CD8-positive, alpha-beta memory T cell (primary cell): ENCODE measurements at regions not wholly inside any gene's neighbourhood (a gene's known extent, or its start where the extent isn't known, plus 50 kb on each side); places are given as distances from the start of the nearest gene placed in this dataset.
A peak's percentile ranks its signal among the peaks of the same experiment; 100 is the strongest.

Experiments
- CTCF ChIA-PET: fragments of 350-600 bp; sonication (Branson Sonifier 250); formaldehyde crosslinking; loops from one replicate; lab custom pipeline; 2021; ENCODE audit warnings: antibody characterized with exemption; lab: Charles Lee
- POLR2A ChIA-PET: fragments of 350-600 bp; sonication (Branson Sonifier 250); formaldehyde crosslinking; loops from one replicate; lab custom pipeline; 2021; ENCODE audit warnings: antibody characterized with exemption; lab: Charles Lee
- DNase-seq, 5 donors: peaks; one replicate each; pipeline versions ENCODE4 v3.0.0 to v3.0.0-alpha.2; 2020 to 2022; ENCODE audit warnings: mixed read lengths in 1 of 5
- H3K27ac ChIP-seq: one replicate; pipeline ENCODE4 v1.7.0; 2013; ENCODE audit warnings: low read depth, mild to moderate bottlenecking, low read length, moderate library complexity
- H3K27me3 ChIP-seq: 2 replicates; pipeline ENCODE4 v1.7.0; 2013; ENCODE audit warnings: low read length, mild to moderate bottlenecking; ENCODE audit not compliant: insufficient read depth, poor library complexity, severe bottlenecking
- H3K36me3 ChIP-seq: 2 replicates; pipeline ENCODE4 v1.7.0; 2013; ENCODE audit warnings: mild to moderate bottlenecking, low read length, moderate library complexity; ENCODE audit not compliant: insufficient read depth
- H3K4me1 ChIP-seq: 2 replicates; pipeline ENCODE4 v1.7.0; 2013; ENCODE audit warnings: mild to moderate bottlenecking, low read length, moderate library complexity; ENCODE audit not compliant: insufficient read depth
- H3K4me3 ChIP-seq: 2 replicates; pipeline ENCODE4 v1.7.0; 2013; ENCODE audit warnings: mild to moderate bottlenecking, low read length
- H3K9me3 ChIP-seq: 2 replicates; pipeline ENCODE4 v1.7.0; 2013; ENCODE audit warnings: mild to moderate bottlenecking, low read length
- H3K27ac Mint-ChIP-seq, 8 donors: one replicate each; pipeline ENCODE4 v1.8.0; 2020 to 2021; ENCODE audit warnings: mixed read lengths in 8 of 8, mild to moderate bottlenecking in 6 of 8, inconsistent platforms in 3 of 8, moderate library complexity in 3 of 8
- H3K27me3 Mint-ChIP-seq, 2 donors: one replicate each; pipeline ENCODE4 v1.8.0; 2020 to 2021; ENCODE audit warnings: mixed read lengths in 2 of 2, mild to moderate bottlenecking in 1 of 2, moderate library complexity in 1 of 2
- H3K36me3 Mint-ChIP-seq, 3 donors: one replicate each; pipeline ENCODE4 v1.8.0; 2020 to 2021; ENCODE audit warnings: mixed read lengths in 3 of 3, inconsistent platforms in 1 of 3, mild to moderate bottlenecking in 1 of 3
- H3K4me1 Mint-ChIP-seq, 3 donors: one replicate each; pipeline ENCODE4 v1.8.0; 2020 to 2021; ENCODE audit warnings: mixed read lengths in 3 of 3, inconsistent platforms in 1 of 3, mild to moderate bottlenecking in 1 of 3
- H3K4me3 Mint-ChIP-seq, 7 donors: one replicate each; pipeline ENCODE4 v1.8.0; 2020 to 2021; ENCODE audit warnings: mixed read lengths in 7 of 7, mild to moderate bottlenecking in 6 of 7, moderate library complexity in 4 of 7, inconsistent platforms in 2 of 7
- H3K9me3 Mint-ChIP-seq, 5 donors: one replicate each; pipeline ENCODE4 v1.8.0; 2020 to 2022; ENCODE audit warnings: mixed read lengths in 5 of 5, mild to moderate bottlenecking in 3 of 5, moderate library complexity in 2 of 5, inconsistent platforms in 1 of 5

DNA sequence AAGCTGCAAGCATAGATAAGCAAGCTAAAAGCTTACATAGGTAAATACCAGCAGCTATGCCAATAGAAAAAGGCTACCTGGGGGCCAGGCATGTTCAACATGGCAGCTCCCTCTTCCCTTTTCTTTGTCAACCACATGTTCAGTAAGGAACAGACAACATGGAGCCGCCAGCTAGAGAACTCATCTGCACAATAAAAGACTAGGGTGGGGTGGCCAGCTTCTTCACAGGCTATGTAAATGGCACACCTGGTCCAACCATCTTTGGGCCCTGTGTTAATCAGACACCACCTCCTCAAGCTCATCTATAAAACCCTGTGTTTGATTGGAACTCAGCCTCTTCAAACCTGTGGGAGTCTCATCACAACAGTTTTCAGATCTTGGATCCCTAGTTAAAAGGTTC, 129.7 kb upstream of the TMPO start:
- CTCF ChIA-PET: interaction anchor here (1.5 kb wide), 1 partner anchor 11 kb away, joined by 5 read pairs; no protein-coding TSS in a partner anchor
- H3K4me3 ChIP-seq: no peak overlapping the region
- DNase-seq: no peak

DNA sequence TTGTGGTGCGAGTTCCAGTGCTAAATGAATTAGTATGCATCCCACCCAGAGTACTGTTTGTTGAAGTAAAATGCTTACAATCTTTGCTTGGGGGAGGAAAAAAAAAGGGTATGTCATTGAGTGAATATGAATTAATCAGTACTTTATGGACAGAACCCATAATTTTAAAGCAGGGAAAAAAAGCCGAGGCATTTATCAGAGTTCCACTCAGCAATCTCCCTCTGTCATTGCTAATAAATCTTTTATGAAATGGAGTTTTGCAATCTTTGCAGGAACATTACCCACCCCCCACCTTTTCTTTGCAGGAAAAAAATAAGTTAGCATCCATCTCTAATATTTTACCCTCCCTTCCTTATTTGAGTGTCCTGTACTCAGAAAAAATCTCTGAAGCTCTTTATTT, 127.9 kb upstream of the TMPO start:
- Mint-ChIP-seq H3K27me3 (peaks cover 7 to 20% of the 10 kb centered on the region in 2 donors), H3K4me3 (no peak overlapping the region), H3K4me1 (no peaks in the 10 kb centered on the region), H3K36me3 (no peaks in the 10 kb centered on the region), H3K9me3 (no peaks in the 10 kb centered on the region), H3K27ac (no peak overlapping the region)
- Histone ChIP-seq H3K27me3 (peaks cover 3% of the 10 kb centered on the region), H3K9me3 (no peaks in the 10 kb centered on the region), H3K4me3 (no peak overlapping the region), H3K27ac (no peak overlapping the region), H3K36me3 (no peaks in the 10 kb centered on the region), H3K4me1 (no peaks in the 10 kb centered on the region)
- CTCF ChIA-PET: interaction anchor here (1.6 kb wide), 1 partner anchor 10 kb away, joined by 9 read pairs; no protein-coding TSS in a partner anchor
- no peak for DNase-seq
- POLR2A ChIA-PET: no interaction called here

More for the DNA sequence above, 129.7 kb upstream of the TMPO start:
- no peaks in the 10 kb centered on the region for H3K9me3 Mint-ChIP-seq
- H3K27me3 Mint-ChIP-seq: peaks cover 6 to 21% of the 10 kb centered on the region in 2 donors
- H3K4me3 Mint-ChIP-seq: no peak overlapping the region
- Histone ChIP-seq H3K27me3 (peaks cover 3% of the 10 kb centered on the region), H3K9me3 (no peaks in the 10 kb centered on the region), H3K36me3 (no peaks in the 10 kb centered on the region), H3K27ac (no peak overlapping the region), H3K4me1 (no peaks in the 10 kb centered on the region)
- no peak overlapping the region for H3K27ac Mint-ChIP-seq
- POLR2A ChIA-PET: no interaction called here
- H3K4me1 Mint-ChIP-seq: no peaks in the 10 kb centered on the region
- no peaks in the 10 kb centered on the region for H3K36me3 Mint-ChIP-seq

- Mint-ChIP-seq H3K27me3 (peaks cover 6 to 20% of the 10 kb centered on the region in 2 donors), H3K9me3 (no peaks in the 10 kb centered on the region), H3K36me3 (peaks cover 0 to 1% (median 0%) of the 10 kb centered on the region in 3 donors), H3K4me3 (no peak overlapping the region), H3K27ac (no peak overlapping the region), H3K4me1 (no peaks in the 10 kb centered on the region)
- ChIA-PET POLR2A (no interaction called here), CTCF (interaction anchor here (1.6 kb wide), 1 partner anchor 9 kb away, joined by 9 read pairs; no protein-coding TSS in a partner anchor)
- H3K27ac ChIP-seq: no peak overlapping the region
- H3K36me3 ChIP-seq: no peaks in the 10 kb centered on the region
- no peak overlapping the region for H3K4me3 ChIP-seq
- no peaks in the 10 kb centered on the region for H3K9me3 ChIP-seq
- peaks cover 3% of the 10 kb centered on the region for H3K27me3 ChIP-seq
- no peak for DNase-seq
- no peaks in the 10 kb centered on the region for H3K4me1 ChIP-seq
Measured at GRCh38 chr12:98388126-98388525, 127.3 kb upstream of the TMPO start.

DNA sequence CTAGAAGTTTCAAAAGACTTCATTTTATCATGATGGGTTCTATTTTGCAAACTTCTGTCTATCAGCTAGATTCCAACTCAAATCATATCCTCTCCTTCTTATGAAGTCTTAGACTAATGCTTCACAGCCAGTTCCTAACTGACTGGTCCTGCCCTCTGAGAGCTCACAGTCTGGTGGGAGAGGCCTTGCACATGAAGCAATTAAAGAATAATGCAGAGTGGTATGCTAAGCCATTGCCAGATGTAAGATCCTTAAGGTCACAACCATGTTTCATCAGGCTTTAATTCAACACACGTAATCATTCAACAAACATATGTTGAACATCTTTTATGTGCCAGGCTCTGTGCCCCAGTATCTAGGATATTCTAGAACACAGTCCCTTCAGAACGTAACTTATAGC, 125.8 kb upstream of the TMPO start:
- H3K4me3 Mint-ChIP-seq: no peak overlapping the region
- CTCF ChIA-PET: no interaction called here
- H3K4me1 Mint-ChIP-seq: no peaks in the 10 kb centered on the region

GRCh38 chr12:98397323-98398105, 117.9 kb upstream of the TMPO start:
- POLR2A ChIA-PET: no interaction called here

More for the DNA sequence above, 125.8 kb upstream of the TMPO start:
- no peak for DNase-seq
- Mint-ChIP-seq H3K36me3 (peaks cover 0 to 1% (median 0%) of the 10 kb centered on the region in 3 donors), H3K9me3 (no peaks in the 10 kb centered on the region), H3K27me3 (peaks cover 4 to 20% of the 10 kb centered on the region in 2 donors), H3K27ac (no peak overlapping the region)
- H3K4me1 ChIP-seq: no peaks in the 10 kb centered on the region
- no peak overlapping the region for H3K27ac ChIP-seq
- no peaks in the 10 kb centered on the region for H3K36me3 ChIP-seq
- peaks cover 3% of the 10 kb centered on the region for H3K27me3 ChIP-seq
- POLR2A ChIA-PET: no interaction called here
- H3K4me3 ChIP-seq: no peak overlapping the region
- H3K9me3 ChIP-seq: no peaks in the 10 kb centered on the region

GRCh38 chr12:98399532-98399931, 115.9 kb upstream of the TMPO start:
- Mint-ChIP-seq H3K36me3 (no peaks in the 10 kb centered on the region), H3K9me3 (no peaks in the 10 kb centered on the region), H3K27ac (peak overlapping the region in 7 of 8 donors; percentile 0 to 89 (median 47)), H3K4me1 (peaks cover 24 to 29% (median 29%) of the 10 kb centered on the region in 3 donors), H3K4me3 (peak overlapping the region in 6 of 7 donors; percentile 22 to 66 (median 41)), H3K27me3 (peaks cover 0 to 2% of the 10 kb centered on the region in 2 donors)
- POLR2A ChIA-PET: no interaction called here
- Histone ChIP-seq H3K4me1 (peaks cover 7% of the 10 kb centered on the region), H3K4me3 (no peak overlapping the region), H3K27me3 (no peaks in the 10 kb centered on the region), H3K9me3 (no peaks in the 10 kb centered on the region), H3K36me3 (no peaks in the 10 kb centered on the region), H3K27ac (no peak overlapping the region)
- CTCF ChIA-PET: interaction anchor here (1.8 to 3.4 kb wide), 2 partner anchors 25 to 1250 kb away, joined by 6 to 14 read pairs; no protein-coding TSS in a partner anchor
- peak in 4 of 5 donors; percentile 30 to 62 (median 36) for DNase-seq

More at GRCh38 chr12:98397323-98398105, 117.9 kb upstream of the TMPO start:
- Histone ChIP-seq H3K27me3 (no peaks in the 10 kb centered on the region), H3K27ac (no peak overlapping the region), H3K4me3 (peak overlapping the region; percentile 57), H3K4me1 (peaks cover 7% of the 10 kb centered on the region), H3K36me3 (no peaks in the 10 kb centered on the region), H3K9me3 (no peaks in the 10 kb centered on the region)
- H3K4me1 Mint-ChIP-seq: peaks cover 24 to 29% (median 29%) of the 10 kb centered on the region in 3 donors
- H3K27ac Mint-ChIP-seq: peak overlapping the region; percentile 6 to 96 (median 86)
- H3K4me3 Mint-ChIP-seq: peak overlapping the region; percentile 54 to 91 (median 87)
- H3K9me3 Mint-ChIP-seq: no peaks in the 10 kb centered on the region
- CTCF ChIA-PET: interaction anchor here (0.9 to 3.4 kb wide), 11 partner anchors 9 to 1820 kb away, joined by 3 to 14 read pairs (median 5); no protein-coding TSS in a partner anchor
- no peaks in the 10 kb centered on the region for H3K27me3 Mint-ChIP-seq
- H3K36me3 Mint-ChIP-seq: peaks cover 0 to 1% (median 0%) of the 10 kb centered on the region in 3 donors
- peak; percentile 68 to 88 (median 70) for DNase-seq

DNA sequence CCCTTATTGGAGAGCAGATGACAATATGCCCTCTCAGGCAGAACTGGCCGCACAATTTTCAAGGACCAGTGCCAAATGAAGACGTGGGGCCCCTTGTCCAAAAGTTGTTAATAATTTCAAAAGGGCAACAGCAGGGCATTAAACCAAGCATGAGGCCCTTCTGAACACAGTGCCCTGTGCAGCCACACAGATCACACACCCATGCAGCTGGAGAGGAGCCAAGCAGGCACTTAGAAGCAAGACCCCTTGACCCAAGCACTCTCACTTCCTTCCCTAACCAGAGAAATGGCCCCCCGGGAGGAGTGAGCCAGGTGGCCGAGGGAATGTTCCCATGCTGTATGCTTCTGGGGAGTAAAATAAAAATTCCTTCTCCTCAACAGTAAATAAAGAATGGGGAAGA, 114.0 kb upstream of the TMPO start:
- Mint-ChIP-seq H3K4me3 (no peak overlapping the region), H3K36me3 (no peaks in the 10 kb centered on the region), H3K4me1 (peaks cover 32 to 46% (median 38%) of the 10 kb centered on the region in 3 donors), H3K27me3 (peaks cover 0 to 2% of the 10 kb centered on the region in 2 donors), H3K27ac (no peak overlapping the region), H3K9me3 (no peaks in the 10 kb centered on the region)
- ChIA-PET POLR2A (no interaction called here), CTCF (no interaction called here)
- Histone ChIP-seq H3K4me1 (peaks cover 7% of the 10 kb centered on the region), H3K27ac (no peak overlapping the region), H3K36me3 (no peaks in the 10 kb centered on the region), H3K9me3 (no peaks in the 10 kb centered on the region), H3K27me3 (no peaks in the 10 kb centered on the region), H3K4me3 (no peak overlapping the region)
- no peak for DNase-seq

GRCh38 chr12:98402091-98402490, 113.3 kb upstream of the TMPO start:
- no peaks in the 10 kb centered on the region for H3K36me3 ChIP-seq
- no peak overlapping the region for H3K4me3 ChIP-seq
- H3K36me3 Mint-ChIP-seq: no peaks in the 10 kb centered on the region
- CTCF ChIA-PET: no interaction called here
- POLR2A ChIA-PET: no interaction called here
- no peak for DNase-seq
- no peaks in the 10 kb centered on the region for H3K9me3 Mint-ChIP-seq
- H3K4me1 ChIP-seq: peaks cover 7% of the 10 kb centered on the region
- H3K27ac ChIP-seq: no peak overlapping the region
- H3K27me3 ChIP-seq: no peaks in the 10 kb centered on the region
- H3K27me3 Mint-ChIP-seq: peaks cover 0 to 2% of the 10 kb centered on the region in 2 donors
- no peak overlapping the region for H3K27ac Mint-ChIP-seq
- H3K9me3 ChIP-seq: no peaks in the 10 kb centered on the region
- H3K4me3 Mint-ChIP-seq: no peak overlapping the region
- H3K4me1 Mint-ChIP-seq: peaks cover 30 to 44% (median 35%) of the 10 kb centered on the region in 3 donors
